NCI-H1417 treated with DMSO at 0.1 percent for 48 hours (cell line): ENCODE measurements at regions not wholly inside any gene's neighbourhood (a gene's known extent, or its start where the extent isn't known, plus 50 kb on each side); places are given as distances from the start of the nearest gene placed in this dataset.

Experiments used
- DNase-seq: peaks from one replicate; lab custom pipeline; 2025; lab: John Stamatoyannopoulos, UW

- DNase-seq: no peak
Measured at GRCh38 chr13:106958621-106959048, 390.7 kb upstream of the ARGLU1 start.

DNA sequence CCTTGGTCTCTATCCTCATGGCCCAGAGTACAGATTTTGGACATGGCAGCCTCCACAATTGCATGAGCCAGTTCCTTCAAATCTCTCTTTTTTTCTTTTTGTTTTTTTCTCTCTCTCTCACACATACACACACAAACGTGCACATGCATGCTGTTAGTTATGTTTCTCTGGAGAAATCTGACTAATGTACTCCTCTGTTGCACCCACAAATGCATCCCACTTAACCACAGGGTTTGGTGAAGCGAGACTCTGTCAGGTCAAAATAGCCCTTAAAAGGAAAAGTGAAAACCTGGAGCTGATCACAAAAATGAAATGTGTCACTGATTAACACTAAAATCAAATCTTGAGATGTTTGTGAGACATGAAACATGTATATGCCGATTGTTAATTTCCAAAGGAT, 374.6 kb upstream of the ARGLU1 start:
- DNase-seq: no peak

- no peak for DNase-seq
Measured at GRCh38 chr13:106941779-106942178, 373.8 kb upstream of the ARGLU1 start.

GRCh38 chr13:106927421-106927820, 359.5 kb upstream of the ARGLU1 start:
- DNase-seq: no peak

DNA sequence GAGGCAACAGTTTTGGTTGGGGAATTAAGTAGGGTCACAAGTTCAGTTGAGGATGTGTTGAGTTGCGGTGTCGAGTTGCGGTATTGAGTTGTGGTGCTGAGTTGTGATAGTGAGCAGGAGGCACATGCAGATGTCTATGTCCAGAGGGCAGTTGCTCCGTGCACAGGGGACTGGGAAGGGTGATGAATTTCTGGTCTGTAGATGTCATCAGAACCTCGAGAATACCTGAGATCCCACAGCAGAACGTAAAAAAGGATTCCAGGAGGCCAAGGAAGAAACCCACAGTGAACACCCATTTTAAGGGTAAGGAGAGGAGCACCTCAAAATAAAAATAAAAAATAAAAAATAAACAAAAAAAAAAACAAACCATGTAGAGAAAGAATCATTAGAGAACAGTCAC, 354.4 kb upstream of the ARGLU1 start:
- DNase-seq: no peak

DNA sequence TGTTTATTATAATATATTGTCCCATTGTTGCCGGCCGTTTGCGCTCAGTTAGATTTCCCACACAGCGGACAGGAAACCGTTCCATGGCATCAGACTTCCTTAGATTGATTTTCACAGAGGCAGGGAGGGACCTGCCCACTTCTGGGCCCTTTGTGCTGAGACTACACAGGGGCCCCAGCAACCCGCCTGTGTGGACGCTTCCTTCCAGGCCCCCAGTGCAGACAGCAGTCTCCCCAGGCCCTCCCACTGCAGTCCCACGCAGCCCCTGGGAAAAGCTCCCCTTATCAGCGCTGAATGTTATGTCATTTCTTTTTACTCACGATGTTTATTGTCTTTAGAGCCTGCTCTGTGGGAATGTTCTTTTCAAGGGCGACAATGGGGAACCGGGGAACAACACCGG, 351.7 kb upstream of the ARGLU1 start:
- DNase-seq: no peak

DNA sequence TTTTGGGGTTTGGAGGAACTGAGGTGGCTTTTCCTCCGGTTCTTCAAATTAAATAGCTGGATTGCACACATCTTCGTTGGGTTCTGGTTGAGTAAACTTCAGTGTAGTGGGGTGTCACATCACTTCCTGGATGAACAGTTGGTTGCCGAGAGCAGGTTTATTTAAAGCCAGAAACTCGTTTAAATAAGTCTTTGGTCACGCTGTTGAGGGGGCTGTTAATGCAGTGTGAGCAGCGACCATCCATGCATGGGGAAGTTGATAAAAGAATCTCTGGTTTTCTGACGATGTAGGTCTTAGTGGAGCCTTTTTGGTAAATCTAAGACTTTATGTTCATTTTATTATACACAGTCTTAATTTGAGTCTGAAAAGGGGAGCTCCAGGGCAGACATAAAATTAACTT, 351.2 kb upstream of the ARGLU1 start:
- DNase-seq: no peak

GRCh38 chr13:106918557-106918860, 350.6 kb upstream of the ARGLU1 start:
- no peak for DNase-seq

DNA sequence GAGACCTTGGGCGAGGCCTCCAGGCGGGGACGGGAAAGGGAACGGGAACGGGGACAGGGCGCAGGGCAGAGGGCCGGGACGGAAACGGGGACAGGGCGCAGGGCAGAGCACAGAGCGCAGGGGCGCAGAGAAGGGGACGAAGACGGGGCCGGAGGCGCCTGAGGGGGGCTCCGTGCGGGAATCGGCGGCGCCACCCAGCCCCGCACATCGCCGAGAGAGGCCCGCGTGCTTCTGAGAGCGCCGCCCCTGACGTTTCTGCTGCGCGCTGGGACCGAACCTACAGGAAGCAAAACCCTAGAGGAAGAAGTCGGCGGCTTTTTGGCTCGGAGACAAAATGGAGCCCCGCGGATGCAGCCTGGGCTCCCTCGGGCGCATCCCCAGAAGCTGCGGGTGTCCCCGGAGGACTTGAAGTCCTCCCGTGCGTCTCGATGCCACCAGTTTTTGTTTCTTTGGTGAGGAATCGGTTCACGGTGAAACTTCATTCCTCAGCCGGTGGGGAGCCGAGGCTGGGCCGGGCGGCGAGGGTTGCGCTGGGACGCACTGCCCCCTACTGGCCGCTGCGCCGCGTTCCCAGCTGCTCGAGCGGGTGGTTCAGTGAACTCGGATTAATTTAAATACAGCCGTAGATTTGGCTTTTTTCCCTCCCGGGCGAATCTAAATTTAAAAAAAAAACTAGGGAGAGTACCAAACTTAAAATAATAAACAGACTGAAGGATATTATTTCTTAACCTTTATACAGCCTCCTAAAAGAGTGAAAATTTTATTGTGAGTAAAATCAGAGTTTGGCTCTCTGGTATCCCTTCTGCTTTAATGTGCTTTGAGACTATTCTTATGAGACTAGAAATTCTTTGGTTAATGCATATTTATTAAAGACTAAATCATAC, 350.0 kb upstream of the ARGLU1 start:
- DNase-seq: no peak

DNA sequence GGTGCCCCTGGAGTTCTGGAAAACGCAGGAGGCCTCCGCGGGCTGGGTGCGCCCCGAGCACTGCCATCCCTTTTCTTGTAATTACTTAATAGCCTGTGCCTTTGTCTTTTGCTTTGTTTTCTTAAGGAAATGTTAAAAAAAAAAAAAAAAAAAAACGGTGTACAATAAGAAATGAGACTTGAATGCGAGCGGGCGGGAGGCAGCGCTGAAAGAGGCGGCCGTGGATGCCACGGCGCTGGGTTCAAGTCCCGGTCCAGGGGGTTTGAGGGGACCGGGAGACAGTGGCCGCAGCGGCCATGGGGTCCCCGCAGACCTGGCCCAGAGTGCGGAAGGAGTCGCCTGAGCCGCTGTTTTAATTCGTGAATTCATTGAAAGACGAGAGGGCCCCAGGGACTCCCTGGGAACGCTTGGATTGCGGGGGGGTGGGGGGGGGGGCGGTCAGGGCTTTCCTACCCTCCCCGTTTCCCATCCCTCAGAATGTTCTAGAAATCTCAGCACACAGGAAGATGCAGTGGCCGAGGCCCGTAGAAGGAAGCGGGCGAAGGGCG, 349.2 kb upstream of the ARGLU1 start:
- no peak for DNase-seq

DNA sequence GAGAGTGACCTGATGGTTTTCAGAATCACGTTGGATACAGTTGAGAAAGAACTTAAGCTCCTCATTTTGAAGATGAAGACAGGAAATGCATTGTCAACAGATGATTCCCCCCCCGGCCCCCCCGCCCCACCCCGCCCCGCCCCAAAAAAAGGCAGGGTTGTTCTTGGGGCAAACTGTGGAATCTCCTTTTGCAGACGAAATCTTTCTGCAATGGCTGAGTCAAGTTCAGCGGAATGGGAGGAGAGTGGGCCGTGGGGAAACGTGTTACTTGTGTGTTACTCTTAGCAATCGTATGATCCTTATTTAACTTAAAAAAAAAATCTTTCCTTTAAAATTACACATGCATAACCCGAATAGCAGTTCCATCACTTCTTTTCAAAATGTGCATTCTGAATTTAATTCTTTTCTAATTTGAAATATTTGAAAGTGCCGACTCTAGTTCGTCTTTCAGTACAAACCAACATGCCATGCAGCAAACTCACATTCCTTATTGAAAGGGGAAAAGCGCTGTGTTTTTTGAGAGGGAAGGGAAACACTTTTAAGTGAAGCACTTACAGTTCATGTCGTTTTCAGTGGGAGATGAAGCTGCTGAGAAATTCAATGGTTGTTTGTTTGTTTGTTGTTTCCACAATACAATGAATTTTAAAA, 348.5 kb upstream of the ARGLU1 start:
- DNase-seq: no peak

- no peak for DNase-seq
Measured at GRCh38 chr13:106915146-106915545, 347.2 kb upstream of the ARGLU1 start.

DNA sequence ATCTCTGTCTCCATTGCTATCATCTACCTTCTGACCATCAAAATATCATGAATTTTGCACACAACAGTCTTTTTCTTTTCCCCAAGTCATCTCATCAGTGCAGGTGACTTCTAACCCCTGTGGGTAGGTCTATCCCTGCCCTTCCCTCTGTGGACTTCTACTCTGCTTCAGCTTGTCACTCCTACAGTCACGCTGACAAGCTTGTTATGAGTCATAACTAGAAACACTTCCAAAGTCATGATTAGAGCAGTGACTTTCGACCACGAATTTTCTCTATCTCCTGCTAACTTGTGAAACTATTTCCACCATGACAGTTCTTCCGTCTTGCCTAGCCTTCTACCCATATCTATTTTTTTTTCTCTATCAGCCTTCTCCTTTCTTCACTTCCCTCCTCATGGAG, 343.7 kb upstream of the ARGLU1 start:
- DNase-seq: no peak

GRCh38 chr13:106911020-106911419, 343.1 kb upstream of the ARGLU1 start:
- DNase-seq: no peak

GRCh38 chr13:106906426-106906996, 338.6 kb upstream of the ARGLU1 start:
- no peak for DNase-seq

DNA sequence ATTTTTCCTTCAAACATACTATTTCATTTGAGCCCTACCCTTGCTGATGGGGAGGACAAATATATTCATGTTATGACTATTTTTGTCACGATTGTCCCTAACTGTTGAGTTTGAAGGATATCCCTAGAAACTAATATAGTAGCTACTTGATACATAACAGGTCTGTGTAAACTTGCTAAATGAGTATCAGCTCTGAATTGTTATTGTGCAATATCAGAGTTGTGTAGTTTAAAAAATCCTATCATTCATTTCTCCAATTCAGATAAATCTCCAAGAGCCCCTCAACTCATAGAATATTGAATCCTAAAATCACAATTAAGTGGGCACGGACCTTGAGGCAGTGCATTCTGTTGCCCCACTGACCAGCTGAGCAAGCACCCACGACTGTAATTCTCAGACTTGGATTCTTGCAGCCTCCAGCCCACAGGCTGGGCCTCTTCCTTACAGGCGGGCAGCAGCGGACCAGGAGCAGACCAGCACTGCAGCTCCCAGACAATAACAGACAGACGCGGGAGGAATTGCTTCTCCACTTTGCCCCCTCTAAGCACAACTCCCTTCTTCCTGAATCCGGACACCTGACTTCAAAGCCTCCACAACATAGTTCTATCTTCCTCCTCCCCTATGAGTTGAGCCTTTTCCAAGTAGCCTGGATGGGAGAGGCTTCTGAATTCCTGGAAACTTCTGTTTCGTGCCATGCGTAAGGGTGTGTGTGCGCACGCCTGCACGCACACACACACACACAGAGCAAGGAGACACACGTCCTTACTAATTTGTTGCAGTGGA, 337.6 kb upstream of the ARGLU1 start:
- no peak for DNase-seq

- DNase-seq: no peak
Measured at GRCh38 chr13:106899442-106899841, 331.5 kb upstream of the ARGLU1 start.

GRCh38 chr13:106898231-106898630, 330.3 kb upstream of the ARGLU1 start:
- no peak for DNase-seq

GRCh38 chr13:106888148-106888547, 320.2 kb upstream of the ARGLU1 start:
- no peak for DNase-seq

DNA sequence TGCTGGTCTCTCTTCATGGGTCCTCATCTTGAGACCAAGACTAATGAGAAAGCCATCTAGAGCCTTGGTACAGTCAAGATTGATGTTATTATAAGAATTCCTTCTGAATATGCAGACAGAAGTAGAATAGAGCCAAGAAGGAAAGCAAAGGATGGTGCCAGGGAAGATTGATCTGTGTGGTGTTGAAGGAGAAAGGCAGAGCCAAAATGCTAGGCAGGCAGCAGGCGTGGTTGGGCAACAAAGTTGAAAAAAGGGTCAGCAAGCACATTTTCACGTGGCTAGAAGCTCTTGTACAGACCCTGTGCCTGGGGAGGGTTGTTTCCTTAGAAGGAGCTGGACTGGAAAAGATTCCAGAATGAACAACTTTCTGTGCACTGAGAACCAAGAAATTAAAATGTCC, 319.7 kb upstream of the ARGLU1 start:
- no peak for DNase-seq

GRCh38 chr13:106883976-106884375, 316.0 kb upstream of the ARGLU1 start:
- DNase-seq: no peak

GRCh38 chr13:106882246-106882645, 314.3 kb upstream of the ARGLU1 start:
- DNase-seq: no peak
